AG04450 (cell line): ENCODE measurements at regions not wholly inside any gene's neighbourhood (a gene's known extent, or its start where the extent isn't known, plus 50 kb on each side); places are given as distances from the start of the nearest gene placed in this dataset.
"Not testable (repeated sequence)": the region's sequence is repeated elsewhere in the genome, so short reads cannot be mapped to it uniquely, and the experiment has no call there.

Experiments
- CTCF ChIA-PET: fragments of 300-600, 350-600 bp; formaldehyde crosslinking; extraction: SDS; loops from one replicate; lab custom pipeline; 2022; ENCODE audit warnings: antibody characterized with exemption, inconsistent platforms; lab: Charles Lee
- POLR2A ChIA-PET: fragments of 350-600 bp; formaldehyde crosslinking; extraction: SDS; loops from one replicate; lab custom pipeline; 2021; ENCODE audit warnings: antibody characterized with exemption, inconsistent platforms; lab: Yijun Ruan, JAX
- DNase-seq: peaks from one replicate; pipeline ENCODE4 v3.0.0-alpha.2; 2011; ENCODE audit warnings: low read depth, low spot score
- H3K27ac ChIP-seq: one replicate; pipeline ENCODE4 v1.5.1; 2012; ENCODE audit warnings: low read depth, low read length, control low read depth
- H3K27me3 ChIP-seq: one replicate; pipeline ENCODE4 v1.6.0; 2012; ENCODE audit warnings: low read length; ENCODE audit not compliant: control insufficient read depth, insufficient read depth
- H3K4me3 ChIP-seq: 2 replicates; pipeline ENCODE4 v1.5.1; 2011; ENCODE audit warnings: mild to moderate bottlenecking, low read depth, low read length, control low read depth
- H3K9me3 ChIP-seq: 2 replicates; pipeline ENCODE4 v1.5.1; 2012; ENCODE audit warnings: low read length; ENCODE audit not compliant: control insufficient read depth, insufficient read depth
- CTCF ChIP-seq: IDR thresholded peaks from 2 replicates; pipeline ENCODE4 v1.5.1; 2011; ENCODE audit warnings: low read depth, low read length, control low read depth, inconsistent platforms

- TF ChIP-seq CTCF = no peak
These were observed 249.9 kb upstream of the HDAC4 start for GRCh38 chr2:239650674-239651073.

GRCh38 chr2:239649309-239649708, 248.5 kb upstream of the HDAC4 start:
- no peak for DNase-seq
- CTCF ChIA-PET = no interaction called here
- no peak for TF ChIP-seq CTCF
- POLR2A ChIA-PET = no interaction called here
- H3K27ac ChIP-seq = no peak overlapping the region
- H3K9me3 ChIP-seq = peaks cover 18% of the 10 kb centered on the region
- H3K4me3 ChIP-seq = no peak overlapping the region
- H3K27me3 ChIP-seq = no peaks in the 10 kb centered on the region

More at GRCh38 chr2:239650674-239651073, 249.9 kb upstream of the HDAC4 start:
- Histone ChIP-seq H3K9me3 (peaks cover 9% of the 10 kb centered on the region), H3K27ac (no peak overlapping the region), H3K4me3 (no peak overlapping the region), H3K27me3 (no peaks in the 10 kb centered on the region)
- CTCF ChIA-PET = no interaction called here
- DNase-seq = no peak
- POLR2A ChIA-PET = no interaction called here

- no peak for TF ChIP-seq CTCF
- DNase-seq = no peak
- no peak overlapping the region for H3K4me3 ChIP-seq
- H3K9me3 ChIP-seq = peaks cover 24% of the 10 kb centered on the region
- H3K27ac ChIP-seq = no peak overlapping the region
- POLR2A ChIA-PET = no interaction called here
- CTCF ChIA-PET = no interaction called here
- no peaks in the 10 kb centered on the region for H3K27me3 ChIP-seq
These were observed 247.8 kb upstream of the HDAC4 start for GRCh38 chr2:239648607-239649006.

GRCh38 chr2:239647052-239647819, 246.4 kb upstream of the HDAC4 start:
- Histone ChIP-seq H3K9me3 (peaks cover 36% of the 10 kb centered on the region), H3K27me3 (no peaks in the 10 kb centered on the region), H3K4me3 (no peak overlapping the region), H3K27ac (no peak overlapping the region)
- ChIA-PET CTCF (no interaction called here), POLR2A (no interaction called here)
- TF ChIP-seq CTCF = no peak
- no peak for DNase-seq

- no peak for DNase-seq
- ChIA-PET CTCF (no interaction called here), POLR2A (no interaction called here)
- H3K4me3 ChIP-seq = no peak overlapping the region
- no peak overlapping the region for H3K27ac ChIP-seq
- no peaks in the 10 kb centered on the region for H3K27me3 ChIP-seq
- peaks cover 40% of the 10 kb centered on the region for H3K9me3 ChIP-seq
- TF ChIP-seq CTCF = no peak
These were observed 245.4 kb upstream of the HDAC4 start for GRCh38 chr2:239646184-239646583.

- H3K4me3 ChIP-seq, H3K27me3 ChIP-seq, DNase-seq, POLR2A ChIA-PET, H3K27ac ChIP-seq, CTCF ChIA-PET: not testable (repeated sequence)
- H3K9me3 ChIP-seq = peaks cover 53% of the 10 kb centered on the region
These were observed 243.8 kb upstream of the HDAC4 start for GRCh38 chr2:239644594-239644993.
